ENCODE measurements at regions not wholly inside any gene's neighbourhood (a gene's known extent, or its start where the extent isn't known, plus 50 kb on each side); places are given as distances from the start of the nearest gene placed in this dataset.

DNA sequence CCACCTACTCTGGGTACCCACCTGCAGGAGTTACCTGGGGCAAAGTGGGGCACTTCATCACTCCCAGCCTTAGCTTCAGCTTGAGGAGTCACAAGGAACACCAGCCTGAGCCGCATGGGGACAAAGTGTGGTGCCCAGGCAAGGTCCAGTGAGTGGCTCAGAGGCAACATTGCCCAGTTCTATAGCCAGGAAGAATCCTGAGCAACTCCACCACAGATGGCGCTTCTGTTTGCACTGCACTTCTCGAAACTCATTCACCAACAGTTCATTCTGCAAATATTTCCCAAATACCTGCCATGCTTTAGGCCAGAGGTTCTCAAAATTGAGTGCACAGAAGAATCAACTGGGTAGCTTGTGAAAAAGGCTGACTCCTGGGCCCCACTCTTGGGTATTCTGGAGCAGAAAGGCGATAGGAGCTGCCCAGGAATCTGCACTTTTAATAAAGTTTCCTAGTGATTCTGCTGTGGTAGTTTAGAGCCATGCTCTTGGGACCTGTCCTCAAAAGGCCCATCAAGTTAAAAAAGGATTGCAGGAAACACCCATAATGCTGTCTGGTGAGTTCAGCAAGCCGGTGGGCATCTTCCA is 83.1 kb downstream of the VEGFA start:
- no peaks in the 10 kb centered on the region for H3K36me3 ChIP-seq (ENCODE audit: control insufficient read depth, insufficient read depth, low read length)
- no peak for DNase-seq
- H3K4me1 ChIP-seq (ENCODE audit: control insufficient read depth, insufficient read depth, low read length) = peaks cover 3% of the 10 kb centered on the region
- H3K4me3 ChIP-seq (ENCODE audit: low read length) = no peak overlapping the region
- peaks cover 3% of the 10 kb centered on the region for H3K27me3 ChIP-seq (ENCODE audit: control insufficient read depth, insufficient read depth, low read length)
- WGBS (ENCODE audit: insufficient coverage) = 80% methylated on average over 3 of the region's 5 CpGs
- no peaks in the 10 kb centered on the region for H3K9me3 ChIP-seq (replicated peaks; ENCODE audit: control insufficient read depth, low read depth, low read length)
- no peak overlapping the region for H3K27ac ChIP-seq (ENCODE audit: low read length)

DNA sequence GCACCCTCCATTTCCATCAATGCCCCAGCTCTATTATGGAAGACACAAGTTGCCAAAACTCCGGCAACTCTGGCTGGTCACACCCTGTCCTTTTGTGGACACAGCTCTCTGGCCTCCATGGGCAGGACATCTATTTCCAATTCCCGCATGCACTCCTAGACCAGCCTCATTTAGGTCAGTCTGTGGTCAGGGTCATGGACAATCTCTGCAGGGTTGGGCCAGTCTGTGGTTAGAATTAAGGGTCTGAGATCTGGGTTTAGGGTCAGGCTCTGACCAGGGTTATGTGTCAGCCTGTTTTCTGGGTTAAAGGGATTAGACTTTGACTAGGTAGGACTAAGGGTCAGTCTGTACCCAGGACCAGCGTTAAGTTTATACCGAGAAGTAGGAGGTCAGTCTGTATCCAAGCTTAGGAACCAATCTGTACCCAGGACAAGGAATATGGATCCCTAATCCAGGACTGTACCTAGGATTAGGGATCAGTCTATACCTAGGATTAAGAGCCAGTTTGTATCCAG is 82.4 kb downstream of the VEGFA start:
- no peak for DNase-seq
- peaks cover 3% of the 10 kb centered on the region for H3K4me1 ChIP-seq (ENCODE audit: control insufficient read depth, insufficient read depth, low read length)
- H3K27me3 ChIP-seq (ENCODE audit: control insufficient read depth, insufficient read depth, low read length) = peaks cover 3% of the 10 kb centered on the region
- H3K36me3 ChIP-seq (ENCODE audit: control insufficient read depth, insufficient read depth, low read length) = no peaks in the 10 kb centered on the region
- WGBS (ENCODE audit: insufficient coverage) = 92% methylated on average over 3 of the region's 4 CpGs
- no peak overlapping the region for H3K4me3 ChIP-seq (ENCODE audit: low read length)
- no peaks in the 10 kb centered on the region for H3K9me3 ChIP-seq (replicated peaks; ENCODE audit: control insufficient read depth, low read depth, low read length)
- no peak overlapping the region for H3K27ac ChIP-seq (ENCODE audit: low read length)

DNA sequence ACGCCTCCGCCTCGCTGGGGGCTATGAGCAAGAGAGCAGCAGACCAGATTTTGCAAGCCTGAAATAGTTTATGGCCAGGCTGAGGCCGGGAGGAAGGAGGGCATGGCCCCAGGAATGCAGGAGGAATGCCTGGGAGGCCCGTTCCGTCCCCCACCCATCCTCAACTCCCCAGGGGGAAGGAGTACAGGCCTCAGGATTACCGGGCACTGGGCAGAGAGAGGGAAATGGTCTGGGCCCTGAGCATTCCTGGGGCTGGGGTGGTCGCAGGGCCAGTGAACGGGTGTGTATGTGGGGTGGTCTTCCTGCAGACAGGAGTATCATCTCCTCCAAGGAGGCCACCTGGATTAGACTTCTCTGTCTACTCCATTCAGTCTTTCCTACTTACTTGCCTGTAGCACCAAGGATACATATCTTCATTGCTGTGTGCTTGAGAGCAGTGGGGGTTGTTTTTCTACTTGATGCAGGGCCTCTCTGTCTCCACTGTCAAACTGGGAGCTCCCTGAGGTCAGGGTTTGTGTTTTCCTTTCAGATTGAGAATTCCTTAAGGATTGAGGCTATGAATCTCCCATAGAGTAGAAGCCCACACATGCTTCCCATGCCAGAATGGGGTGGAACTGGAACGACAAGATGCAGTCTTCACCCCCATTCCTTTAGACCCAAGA is 81.3 kb downstream of the VEGFA start:
- Histone ChIP-seq H3K36me3 (ENCODE audit: control insufficient read depth, insufficient read depth, low read length) (no peaks in the 10 kb centered on the region), H3K27me3 (ENCODE audit: control insufficient read depth, insufficient read depth, low read length) (peaks cover 3% of the 10 kb centered on the region)
- 77% methylated on average over 3 of the region's 10 CpGs for WGBS (ENCODE audit: insufficient coverage)

DNA sequence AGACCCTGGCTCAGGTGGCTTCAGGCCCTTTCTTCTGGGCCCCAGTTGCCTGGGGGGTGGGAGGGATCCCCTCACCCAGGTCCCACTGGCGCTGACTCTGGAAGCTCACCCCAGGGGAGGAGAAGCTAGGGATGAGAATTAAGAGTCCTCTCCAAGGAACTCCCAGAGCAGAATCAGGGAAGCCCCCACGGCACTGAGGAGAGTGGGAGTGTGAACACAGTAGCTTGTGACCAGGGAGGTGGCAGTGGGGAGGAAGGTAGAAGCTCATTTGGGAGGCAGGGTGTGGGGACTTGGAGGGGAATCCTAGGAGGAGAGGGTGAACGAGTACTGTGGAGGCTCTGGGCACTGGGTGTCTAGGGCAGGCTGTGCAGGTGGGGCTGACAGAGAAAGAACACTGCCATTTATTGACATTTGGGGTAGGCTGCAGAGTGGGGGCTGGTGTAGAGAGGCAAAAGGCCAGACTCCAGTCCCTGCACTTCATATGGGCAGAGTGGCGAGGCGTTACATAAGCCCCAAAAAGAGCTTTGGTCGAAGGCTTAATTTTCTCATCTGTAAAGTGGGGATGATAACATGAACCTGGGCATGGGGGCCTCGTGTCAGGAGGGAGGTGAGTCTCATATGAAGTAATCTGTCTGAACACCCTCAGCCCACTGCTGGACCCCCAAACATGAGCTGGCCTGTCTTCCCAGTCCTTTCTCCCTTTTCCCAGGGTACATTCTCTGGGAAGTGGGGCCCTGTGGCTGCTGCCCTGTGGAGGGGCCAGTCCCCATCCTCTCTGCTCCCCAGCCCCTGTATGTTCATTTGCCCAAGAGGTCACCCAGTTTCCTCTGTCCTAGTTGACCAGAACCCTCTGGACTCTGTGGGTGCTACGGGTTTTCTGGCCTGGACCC is 80.5 kb downstream of the VEGFA start:
- H3K27ac ChIP-seq (ENCODE audit: low read length) = no peak overlapping the region
- peaks cover 3% of the 10 kb centered on the region for H3K4me1 ChIP-seq (ENCODE audit: control insufficient read depth, insufficient read depth, low read length)
- no peak overlapping the region for H3K4me3 ChIP-seq (ENCODE audit: low read length)
- no peak for DNase-seq
- no peaks in the 10 kb centered on the region for H3K36me3 ChIP-seq (ENCODE audit: control insufficient read depth, insufficient read depth, low read length)
- 68% methylated on average over 4 of the region's 8 CpGs for WGBS (ENCODE audit: insufficient coverage)
- peaks cover 3% of the 10 kb centered on the region for H3K27me3 ChIP-seq (ENCODE audit: control insufficient read depth, insufficient read depth, low read length)
- no peaks in the 10 kb centered on the region for H3K9me3 ChIP-seq (replicated peaks; ENCODE audit: control insufficient read depth, low read depth, low read length)

More for the DNA sequence above, 81.3 kb downstream of the VEGFA start:
- DNase-seq = no peak
- peaks cover 3% of the 10 kb centered on the region for H3K4me1 ChIP-seq (ENCODE audit: control insufficient read depth, insufficient read depth, low read length)
- H3K9me3 ChIP-seq (replicated peaks; ENCODE audit: control insufficient read depth, low read depth, low read length) = no peaks in the 10 kb centered on the region
- no peak overlapping the region for H3K4me3 ChIP-seq (ENCODE audit: low read length)
- no peak overlapping the region for H3K27ac ChIP-seq (ENCODE audit: low read length)

DNA sequence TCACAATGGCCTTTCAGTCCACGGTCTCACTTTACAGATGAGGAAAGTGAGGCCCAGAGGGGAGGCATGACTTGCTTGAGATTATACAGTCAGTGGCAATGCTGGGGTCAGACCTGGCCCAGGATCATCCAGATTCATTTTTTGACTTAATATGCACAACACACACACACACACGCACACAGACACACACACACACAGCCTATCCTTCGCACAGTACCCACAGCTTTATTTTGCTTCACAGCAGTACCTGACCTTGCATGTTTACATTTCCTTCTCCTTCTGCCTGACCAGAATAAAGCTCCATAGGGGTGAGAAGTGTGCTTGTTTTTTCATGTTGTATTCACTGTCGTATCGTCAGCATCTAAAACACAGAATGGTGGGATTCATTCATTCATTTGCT is 79.8 kb downstream of the VEGFA start:
- H3K4me1 ChIP-seq (ENCODE audit: control insufficient read depth, insufficient read depth, low read length) = peaks cover 3% of the 10 kb centered on the region
- no peaks in the 10 kb centered on the region for H3K9me3 ChIP-seq (replicated peaks; ENCODE audit: control insufficient read depth, low read depth, low read length)
- 55% methylated on average over 4 of the region's 5 CpGs for WGBS (ENCODE audit: insufficient coverage)
- no peak overlapping the region for H3K4me3 ChIP-seq (ENCODE audit: low read length)
- H3K27ac ChIP-seq (ENCODE audit: low read length) = no peak overlapping the region
- no peak for DNase-seq
- no peaks in the 10 kb centered on the region for H3K36me3 ChIP-seq (ENCODE audit: control insufficient read depth, insufficient read depth, low read length)
- H3K27me3 ChIP-seq (ENCODE audit: control insufficient read depth, insufficient read depth, low read length) = peaks cover 3% of the 10 kb centered on the region

DNA sequence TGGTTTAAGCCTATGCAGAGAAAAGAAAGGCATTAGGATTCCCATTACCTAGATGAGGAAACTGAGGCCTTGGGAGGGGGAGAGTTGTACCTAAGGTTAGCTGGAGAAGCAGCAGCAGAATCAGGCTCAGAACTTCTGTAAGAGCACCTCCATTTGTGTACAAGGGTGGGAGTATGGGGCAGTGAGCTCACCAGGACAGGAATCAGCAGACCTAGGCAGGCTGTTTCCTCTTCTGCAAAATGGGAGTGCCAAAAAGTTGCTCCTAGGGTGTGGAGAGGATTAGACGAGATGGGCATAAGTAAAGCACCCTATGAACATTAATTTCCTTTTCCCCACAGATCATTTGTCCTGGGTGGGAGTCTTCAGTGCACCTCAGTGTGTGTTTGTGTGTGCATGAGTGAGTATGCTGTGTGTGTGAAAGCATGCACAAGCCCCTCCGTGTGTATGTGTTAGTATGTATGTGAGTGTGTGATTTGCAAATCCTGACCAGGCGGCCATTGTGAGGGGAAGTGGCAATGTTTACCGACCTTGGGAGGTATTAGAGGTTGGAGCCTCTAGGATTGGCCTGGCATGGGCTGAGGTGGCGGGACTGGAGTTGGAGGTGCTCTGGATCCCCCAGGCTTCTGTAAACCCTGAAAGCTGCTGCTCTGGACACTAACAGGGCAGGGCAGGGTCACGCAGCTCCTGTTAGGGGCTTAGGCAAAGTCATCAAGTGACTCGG is 78.8 kb downstream of the VEGFA start:
- H3K36me3 ChIP-seq (ENCODE audit: control insufficient read depth, insufficient read depth, low read length) = no peaks in the 10 kb centered on the region
- H3K27ac ChIP-seq (ENCODE audit: low read length) = no peak overlapping the region
- DNase-seq = no peak
- peaks cover 3% of the 10 kb centered on the region for H3K4me1 ChIP-seq (ENCODE audit: control insufficient read depth, insufficient read depth, low read length)
- WGBS (ENCODE audit: insufficient coverage) = 77% methylated on average over 6 of the region's 7 CpGs
- no peak overlapping the region for H3K4me3 ChIP-seq (ENCODE audit: low read length)
- no peaks in the 10 kb centered on the region for H3K9me3 ChIP-seq (replicated peaks; ENCODE audit: control insufficient read depth, low read depth, low read length)
- peaks cover 3% of the 10 kb centered on the region for H3K27me3 ChIP-seq (ENCODE audit: control insufficient read depth, insufficient read depth, low read length)

DNA sequence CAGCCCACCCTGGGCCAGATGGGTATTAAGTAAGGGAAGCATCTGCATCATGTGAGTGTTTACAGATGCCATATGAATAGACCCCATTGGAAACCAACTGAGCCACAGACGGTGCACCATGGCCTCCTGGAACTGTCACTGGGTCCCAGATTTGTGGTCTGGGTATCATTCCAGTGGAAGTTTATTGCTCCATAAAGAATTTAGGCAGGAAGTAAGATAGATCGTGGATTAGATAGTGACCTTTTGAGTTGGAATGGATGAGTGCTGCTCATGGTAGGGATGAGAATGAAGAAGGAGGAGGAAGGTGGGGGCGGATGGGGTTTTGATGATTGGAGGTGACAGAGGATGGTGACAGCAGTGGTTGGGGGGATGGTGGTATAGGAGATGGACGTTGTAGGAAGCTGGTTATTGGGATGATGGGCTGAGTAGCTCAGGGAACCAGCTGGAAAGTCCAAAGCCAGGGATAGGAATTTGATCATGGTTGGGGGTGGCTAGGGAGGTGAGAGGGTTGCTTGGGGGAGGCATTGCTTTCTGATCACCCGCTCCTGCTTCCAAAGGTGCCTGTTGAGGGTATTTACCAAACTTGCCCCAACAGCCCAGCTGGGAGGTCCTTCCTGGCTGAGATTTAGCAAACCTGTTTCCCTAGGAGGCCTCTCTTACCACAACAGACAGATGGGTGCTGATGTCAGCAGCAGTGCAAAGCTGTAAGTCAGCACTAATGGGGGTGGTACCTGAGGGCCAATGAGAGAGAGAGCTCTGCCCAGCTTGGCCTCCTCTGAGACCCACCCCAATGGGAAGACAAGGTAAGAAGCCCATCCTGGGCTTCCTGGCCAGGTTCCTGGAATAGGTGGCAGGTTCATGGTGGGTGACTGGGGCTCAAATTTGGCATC is 78.0 kb downstream of the VEGFA start:
- H3K36me3 ChIP-seq (ENCODE audit: control insufficient read depth, insufficient read depth, low read length) = no peaks in the 10 kb centered on the region
- 53% methylated on average over 5 of the region's 5 CpGs for WGBS (ENCODE audit: insufficient coverage)
- DNase-seq = no peak
- no peak overlapping the region for H3K27ac ChIP-seq (ENCODE audit: low read length)
- no peak overlapping the region for H3K4me3 ChIP-seq (ENCODE audit: low read length)
- H3K4me1 ChIP-seq (ENCODE audit: control insufficient read depth, insufficient read depth, low read length) = peaks cover 3% of the 10 kb centered on the region
- H3K9me3 ChIP-seq (replicated peaks; ENCODE audit: control insufficient read depth, low read depth, low read length) = no peaks in the 10 kb centered on the region
- peaks cover 3% of the 10 kb centered on the region for H3K27me3 ChIP-seq (ENCODE audit: control insufficient read depth, insufficient read depth, low read length)

DNA sequence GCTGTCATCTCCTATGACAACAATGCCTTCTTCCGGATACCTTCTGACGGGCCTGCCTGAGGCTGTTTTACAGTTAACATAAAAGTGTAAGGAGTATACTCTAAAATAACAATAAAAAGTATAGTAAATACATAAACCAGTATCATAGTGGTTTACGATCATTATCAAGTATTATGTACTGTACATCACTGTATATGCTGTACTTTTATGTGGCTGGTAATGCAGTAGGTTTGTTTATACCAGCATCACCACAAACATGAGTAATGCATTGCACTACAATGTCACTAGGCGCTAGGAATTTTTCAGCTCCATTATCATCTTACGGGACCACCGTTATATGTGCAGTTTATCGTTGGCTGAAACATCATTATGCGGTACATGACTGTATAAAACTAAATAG is 76.5 kb downstream of the VEGFA start:
- Histone ChIP-seq H3K4me3 (ENCODE audit: low read length) (no peak overlapping the region), H3K27me3 (ENCODE audit: control insufficient read depth, insufficient read depth, low read length) (peaks cover 3% of the 10 kb centered on the region), H3K36me3 (ENCODE audit: control insufficient read depth, insufficient read depth, low read length) (no peaks in the 10 kb centered on the region), H3K27ac (ENCODE audit: low read length) (no peak overlapping the region), H3K9me3 (replicated peaks; ENCODE audit: control insufficient read depth, low read depth, low read length) (no peaks in the 10 kb centered on the region), H3K4me1 (ENCODE audit: control insufficient read depth, insufficient read depth, low read length) (peaks cover 3% of the 10 kb centered on the region)
- WGBS (ENCODE audit: insufficient coverage) = 82% methylated on average over 4 of the region's 8 CpGs
- DNase-seq = no peak

DNA sequence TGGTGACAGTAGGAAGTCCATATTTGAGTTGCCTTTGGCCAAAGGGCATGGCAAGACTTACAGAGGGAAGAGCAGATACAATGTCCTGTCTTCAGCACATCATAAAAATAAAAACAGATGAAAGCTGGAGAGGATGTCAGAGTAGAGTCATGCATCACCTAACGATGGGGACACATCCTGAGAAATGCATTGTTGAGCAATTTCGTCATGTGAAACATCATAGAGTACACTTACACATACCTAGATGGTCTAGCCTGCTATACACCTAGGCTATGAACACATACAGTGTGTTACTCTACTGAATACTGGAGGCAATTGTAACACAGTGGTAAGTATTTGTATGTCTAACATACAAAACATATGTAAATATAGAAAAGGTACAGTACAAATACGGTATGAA is 75.6 kb downstream of the VEGFA start:
- no peak overlapping the region for H3K27ac ChIP-seq (ENCODE audit: low read length)

More for the DNA sequence above, 75.6 kb downstream of the VEGFA start:
- Histone ChIP-seq H3K9me3 (replicated peaks; ENCODE audit: control insufficient read depth, low read depth, low read length) (no peaks in the 10 kb centered on the region), H3K27me3 (ENCODE audit: control insufficient read depth, insufficient read depth, low read length) (peaks cover 3% of the 10 kb centered on the region), H3K4me1 (ENCODE audit: control insufficient read depth, insufficient read depth, low read length) (no peaks in the 10 kb centered on the region), H3K4me3 (ENCODE audit: low read length) (no peak overlapping the region), H3K36me3 (ENCODE audit: control insufficient read depth, insufficient read depth, low read length) (no peaks in the 10 kb centered on the region)
- no peak for DNase-seq
- no CpG with 5 or more reads among the region's 3 CpGs for WGBS (ENCODE audit: insufficient coverage)

Measured in muscle of leg (tissue), 3 donors.